T follicular helper cell (primary cell): ENCODE measurements at regions not wholly inside any gene's neighbourhood (a gene's known extent, or its start where the extent isn't known, plus 50 kb on each side); places are given as distances from the start of the nearest gene placed in this dataset.

Experiments
- DNase-seq: peaks from one replicate; pipeline ENCODE4 v3.0.0-alpha.2; 2020; ENCODE audit warnings: low read depth

GRCh38 chr6:147758303-147758702 is 249.8 kb downstream of the SAMD5 start:
- no peak for DNase-seq

- no peak for DNase-seq
These were observed 250.6 kb downstream of the SAMD5 start for GRCh38 chr6:147759093-147759492.

- DNase-seq: no peak
These were observed 251.0 kb downstream of the SAMD5 start for GRCh38 chr6:147759536-147759935.

GRCh38 chr6:147765541-147765940 is 257.1 kb downstream of the SAMD5 start:
- DNase-seq: no peak

- DNase-seq: no peak
These were observed 260.5 kb downstream of the SAMD5 start for GRCh38 chr6:147768969-147769368.

- DNase-seq: no peak
These were observed 261.1 kb downstream of the SAMD5 start for GRCh38 chr6:147769496-147770087.

- DNase-seq: no peak
These were observed 261.7 kb downstream of the SAMD5 start for GRCh38 chr6:147770221-147770620.

DNA sequence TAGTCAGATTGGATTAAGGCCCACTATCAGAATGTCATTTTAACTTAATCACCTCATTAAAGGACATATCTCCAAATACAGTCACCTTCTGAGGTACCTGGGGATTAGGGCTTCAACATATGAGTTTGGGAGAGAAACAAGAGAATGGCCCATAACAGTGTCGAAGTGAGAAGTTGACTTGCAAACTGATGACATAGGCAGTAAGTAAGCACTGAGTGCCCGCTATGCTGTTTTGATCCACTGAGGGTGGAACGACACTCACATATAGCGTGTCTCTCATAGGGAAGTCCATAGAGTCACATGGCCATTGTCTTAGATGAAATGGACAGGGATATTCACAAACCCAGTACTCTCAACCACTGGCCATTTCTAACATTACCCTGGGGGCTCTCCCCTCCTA is 264.2 kb downstream of the SAMD5 start:
- DNase-seq: no peak

- no peak for DNase-seq
These were observed 266.4 kb downstream of the SAMD5 start for GRCh38 chr6:147774856-147775255.

- no peak for DNase-seq
These were observed 268.2 kb downstream of the SAMD5 start for GRCh38 chr6:147776631-147777213.

DNA sequence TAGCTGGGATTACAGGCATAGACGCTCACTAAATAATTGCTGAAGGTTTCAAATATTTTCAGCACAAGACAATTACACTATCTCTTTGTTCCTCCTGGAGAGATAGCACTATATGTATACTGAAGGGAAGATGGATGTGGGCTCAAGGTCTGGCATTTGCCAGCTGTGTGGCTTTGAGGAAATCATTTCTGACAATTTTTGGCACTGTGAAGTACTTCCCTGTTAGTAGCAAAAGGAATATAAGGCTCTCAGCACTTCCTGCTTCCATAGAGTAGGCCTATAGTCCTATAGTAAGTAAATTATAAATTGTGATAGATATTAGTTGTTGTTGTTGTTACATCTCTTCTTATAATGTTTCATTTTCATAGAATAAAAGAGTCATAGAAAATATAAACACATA is 271.1 kb downstream of the SAMD5 start:
- DNase-seq: no peak

GRCh38 chr6:147782302-147782701 is 273.8 kb downstream of the SAMD5 start:
- DNase-seq: no peak

GRCh38 chr6:147784371-147784770 is 275.9 kb downstream of the SAMD5 start:
- DNase-seq: no peak

DNA sequence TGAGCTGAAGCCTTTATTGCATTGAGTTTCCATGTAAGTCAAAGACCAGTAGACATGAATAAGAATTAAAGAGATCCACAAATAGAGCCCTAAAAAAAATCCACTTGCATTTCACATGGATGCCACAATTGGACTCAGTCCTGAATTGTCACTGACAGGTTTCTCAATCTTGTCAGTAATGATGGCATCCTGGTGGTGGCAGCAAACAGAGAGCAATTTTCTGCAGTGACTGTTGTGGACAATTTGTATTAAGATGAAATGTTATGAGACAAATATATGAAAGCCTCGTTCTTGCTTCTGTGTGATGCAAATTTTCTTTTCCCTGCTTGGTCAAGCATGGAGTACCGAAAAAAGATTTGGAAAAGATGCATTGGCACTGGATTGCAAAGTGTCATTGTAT is 278.9 kb downstream of the SAMD5 start:
- no peak for DNase-seq

GRCh38 chr6:147789430-147789947 is 281.0 kb downstream of the SAMD5 start:
- DNase-seq: no peak

- DNase-seq: no peak
These were observed 285.6 kb downstream of the SAMD5 start for GRCh38 chr6:147793871-147794643.

GRCh38 chr6:147802459-147802858 is 294.0 kb downstream of the SAMD5 start:
- no peak for DNase-seq

DNA sequence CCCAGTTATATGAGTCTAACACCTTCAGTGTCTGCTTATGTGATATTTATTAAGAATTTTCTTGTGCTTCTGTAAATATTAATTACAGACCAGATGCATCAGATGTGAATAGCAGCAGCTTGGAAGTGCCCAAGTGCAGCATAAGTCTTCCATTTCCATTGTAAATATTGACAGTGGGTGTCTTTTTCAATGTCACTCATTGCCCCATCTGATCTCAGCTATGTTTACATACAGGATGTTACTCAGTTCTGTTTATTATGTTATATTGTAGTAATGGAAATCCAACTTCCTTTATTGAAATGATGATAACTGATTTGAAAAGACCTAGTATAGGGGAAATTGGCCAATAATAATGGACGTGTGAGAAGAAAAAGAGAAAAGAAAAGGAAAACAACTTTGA is 296.7 kb downstream of the SAMD5 start:
- DNase-seq: no peak

DNA sequence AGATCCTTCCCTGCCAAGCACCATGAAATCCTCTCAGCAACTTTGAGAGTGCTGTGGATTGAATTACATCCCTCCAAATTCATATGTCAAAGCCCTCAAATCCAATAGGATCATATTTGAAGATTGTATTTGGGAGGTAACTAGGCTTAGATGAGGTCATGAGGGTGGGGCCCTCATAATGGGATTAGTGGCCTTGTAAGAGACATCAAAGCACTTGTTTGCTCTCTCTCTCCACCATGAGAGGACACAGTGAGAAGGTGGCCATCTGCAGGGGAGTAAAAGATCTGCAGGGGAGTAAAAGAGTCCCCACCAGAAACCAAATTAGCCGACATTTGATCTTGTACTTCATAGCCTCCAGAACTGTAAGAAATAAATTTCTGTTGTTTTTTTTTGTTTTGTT is 298.2 kb downstream of the SAMD5 start:
- DNase-seq: no peak

DNA sequence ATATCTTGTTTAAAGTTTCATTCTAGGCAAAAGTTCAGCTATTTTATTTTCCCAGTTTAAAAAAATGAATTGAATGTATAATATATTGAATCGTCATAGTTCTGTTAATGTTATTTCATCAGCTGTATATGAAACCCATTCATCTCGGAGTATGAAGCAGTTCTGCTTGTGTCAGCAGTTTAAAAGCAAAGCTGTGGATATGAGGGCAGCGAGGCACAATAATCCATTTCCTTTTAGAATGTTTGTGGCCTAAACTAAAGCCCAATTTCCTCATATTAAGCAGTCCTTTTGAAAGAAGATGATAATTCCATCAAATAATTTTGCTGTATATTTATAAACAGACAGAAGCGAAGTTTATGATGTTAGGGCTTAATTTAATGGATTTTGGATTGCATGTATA is 300.1 kb downstream of the SAMD5 start:
- DNase-seq: no peak

DNA sequence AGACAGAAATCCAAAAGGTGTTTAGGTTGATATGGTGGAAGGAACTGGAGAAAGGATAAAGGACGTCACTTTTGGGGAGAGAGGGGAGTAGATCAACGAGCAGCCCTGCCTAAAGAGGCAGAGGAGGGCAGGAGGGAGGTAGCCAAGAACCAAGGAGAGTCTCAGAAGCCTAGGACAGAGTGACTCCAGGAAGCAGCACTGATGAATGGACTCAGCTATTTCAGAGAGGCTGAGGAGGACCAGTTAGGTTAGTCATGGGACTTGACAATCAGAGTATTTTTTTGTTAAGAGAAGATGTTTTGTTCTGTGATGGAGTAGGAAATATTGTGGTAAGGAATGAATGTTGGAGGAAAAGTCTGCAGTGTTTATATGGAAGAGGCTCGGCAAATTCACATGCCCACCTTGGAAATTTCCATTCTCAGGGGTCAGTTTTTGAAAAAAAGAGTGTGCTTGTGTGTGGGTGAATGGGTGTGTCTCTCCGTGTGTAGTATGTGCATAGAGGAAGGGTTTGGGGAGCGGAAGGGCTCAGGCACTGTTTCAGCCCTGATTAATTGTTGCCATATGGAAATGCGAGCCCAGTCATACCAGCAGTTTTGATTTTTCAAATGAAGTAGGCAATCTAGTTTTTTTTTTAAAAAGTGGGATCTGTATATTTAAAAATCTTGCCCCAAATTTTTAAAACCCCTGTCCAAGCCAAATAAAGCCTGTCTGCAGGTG is 303.6 kb downstream of the SAMD5 start:
- no peak for DNase-seq

DNA sequence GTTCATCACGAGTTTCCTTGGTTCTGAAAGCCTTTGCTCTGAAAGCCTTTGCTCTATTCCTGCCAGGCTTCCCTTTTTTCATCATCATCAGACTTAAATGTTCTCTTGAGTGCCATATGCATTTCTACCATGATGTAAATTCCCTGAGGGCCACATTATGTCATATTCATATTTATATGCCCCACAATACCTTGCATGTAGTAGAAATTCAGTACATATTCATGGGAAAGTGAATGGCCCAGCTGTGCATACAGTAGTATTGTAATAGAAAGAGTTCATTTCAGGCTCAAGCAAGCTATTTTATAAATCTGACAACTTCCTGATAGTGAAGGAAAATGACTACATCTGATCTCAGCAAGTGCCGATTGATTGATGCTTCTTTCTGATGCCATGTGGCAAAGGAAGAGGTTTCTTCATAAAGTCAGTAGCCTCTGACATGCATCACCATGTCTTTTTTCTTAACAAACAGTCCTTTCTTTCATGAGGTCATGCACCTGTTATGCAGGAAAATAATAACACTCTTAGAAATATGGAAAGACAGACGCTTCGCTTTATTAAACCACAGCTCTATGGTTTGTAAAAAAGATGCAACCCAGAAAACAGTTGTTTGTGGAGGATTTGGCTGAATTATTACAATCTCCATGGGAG is 308.7 kb downstream of the SAMD5 start:
- no peak for DNase-seq
